SHP77 (cell line): ENCODE measurements at regions not wholly inside any gene's neighbourhood (a gene's known extent, or its start where the extent isn't known, plus 50 kb on each side); places are given as distances from the start of the nearest gene placed in this dataset.
"Not testable (repeated sequence)": the region's sequence is repeated elsewhere in the genome, so short reads cannot be mapped to it uniquely, and the experiment has no call there.

ENCODE experiments used
- DNase-seq, 2 experiments: peaks; one replicate each; lab custom pipeline; 2025; lab: John Stamatoyannopoulos, UW

DNA sequence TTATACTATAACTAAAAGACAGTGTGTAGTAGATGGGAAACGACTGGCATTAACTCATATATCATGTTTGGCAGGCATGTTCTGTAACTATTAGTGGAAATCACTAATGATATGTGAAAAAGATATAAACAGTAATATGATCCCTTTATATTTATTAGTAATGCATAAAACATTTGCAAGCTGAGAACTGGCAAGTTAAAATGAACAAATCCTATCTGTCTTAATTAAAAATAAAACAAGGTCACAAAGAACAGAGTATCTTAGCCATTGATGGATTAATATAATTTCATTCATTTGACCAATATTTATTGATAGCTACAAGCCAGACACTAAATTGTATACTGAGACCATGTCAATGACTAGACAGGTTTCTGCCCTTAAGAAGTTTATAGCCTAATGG lies 154.5 kb downstream of the CRPPA start:
- DNase-seq = no peak

DNA sequence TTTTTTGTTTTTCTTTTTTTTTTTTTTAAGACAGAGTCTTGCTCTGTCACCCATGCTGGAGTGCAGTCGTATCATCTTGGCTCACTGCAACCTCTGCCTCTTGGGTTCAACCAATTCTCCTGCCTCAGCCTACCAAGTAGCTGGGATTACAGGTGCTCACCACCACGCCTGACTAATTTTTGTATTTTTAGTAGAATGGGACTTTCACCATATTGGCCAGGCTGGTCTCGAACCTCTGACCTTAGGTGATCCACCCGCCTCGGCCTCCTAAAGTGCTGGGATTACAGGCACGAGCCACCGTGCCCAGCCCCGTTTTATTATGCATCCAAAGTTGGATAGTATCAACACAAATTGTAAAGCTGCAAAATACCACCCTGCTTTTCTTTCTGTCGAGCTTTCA lies 154.9 kb downstream of the CRPPA start:
- not testable (repeated sequence) for DNase-seq

DNA sequence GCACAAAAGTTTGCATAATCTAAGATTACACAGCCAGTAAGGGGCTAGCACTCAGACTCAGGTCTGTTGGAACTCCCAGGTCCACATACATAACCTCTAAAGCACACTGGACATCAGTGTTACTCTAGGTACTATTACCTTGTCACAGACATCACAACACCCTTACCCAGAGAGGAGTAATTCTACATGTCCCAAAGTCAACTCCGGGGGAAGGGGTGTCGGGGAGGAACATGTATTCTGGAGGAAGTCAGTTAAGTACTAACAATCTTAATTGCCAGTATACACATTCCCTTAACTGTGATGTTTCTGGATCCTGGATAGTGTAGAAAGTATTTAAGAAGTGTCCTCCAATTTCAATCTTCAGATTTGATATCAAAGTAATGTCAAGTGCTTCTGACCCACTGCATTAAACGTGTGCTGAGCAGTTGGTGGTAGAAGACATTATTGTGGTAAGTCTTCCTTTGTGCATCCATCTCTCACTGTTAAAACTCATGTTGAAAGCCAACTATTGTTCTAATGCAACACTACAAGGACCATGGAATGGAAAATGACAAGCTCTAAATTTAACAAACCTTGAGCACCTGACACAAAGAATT lies 155.4 kb downstream of the CRPPA start:
- no peak for DNase-seq

DNA sequence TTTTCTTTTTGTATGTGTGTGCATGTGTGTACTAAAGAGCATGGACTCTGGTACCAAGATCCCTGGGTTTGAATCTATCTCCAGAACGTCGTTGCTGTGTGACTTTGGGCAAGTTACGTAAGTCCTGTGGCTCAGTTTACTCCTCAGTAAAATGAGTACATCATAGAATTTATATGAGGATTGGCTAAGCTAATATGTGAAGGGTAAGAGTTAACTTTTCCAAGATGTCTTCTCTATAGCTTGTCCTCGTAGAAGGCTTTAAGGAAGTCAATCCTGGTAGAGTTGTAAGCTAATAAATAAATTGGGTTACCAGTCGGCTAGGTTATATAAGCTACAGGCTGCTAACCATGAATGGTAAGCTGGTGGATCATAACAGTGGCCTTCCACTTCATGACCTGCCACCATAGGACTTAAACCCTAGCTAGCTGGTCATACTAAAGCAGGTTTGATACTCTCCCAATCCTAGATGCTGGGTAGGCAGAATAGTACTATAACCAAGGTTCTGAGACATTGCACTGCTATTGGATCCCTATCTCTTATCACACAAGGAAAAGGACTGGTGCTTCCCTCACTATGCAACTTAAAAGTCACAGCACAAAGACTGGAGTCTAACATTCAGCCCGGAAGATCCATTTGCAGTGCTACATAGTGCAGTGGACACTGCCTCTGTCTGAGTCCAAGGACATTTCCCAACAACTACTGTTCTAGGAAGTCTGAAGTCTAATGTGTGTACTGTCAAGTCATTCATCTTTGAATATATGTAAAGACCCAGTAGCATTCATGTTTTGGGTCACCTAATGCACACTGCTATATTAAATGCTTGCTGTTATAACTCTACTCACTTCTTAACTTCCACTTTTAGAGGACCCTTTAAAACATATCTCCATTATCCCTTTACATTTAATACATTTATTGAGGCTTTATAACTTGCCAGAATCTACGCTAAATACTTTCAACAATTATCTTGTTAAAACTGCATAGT lies 156.2 kb downstream of the CRPPA start:
- no peak for DNase-seq

DNA sequence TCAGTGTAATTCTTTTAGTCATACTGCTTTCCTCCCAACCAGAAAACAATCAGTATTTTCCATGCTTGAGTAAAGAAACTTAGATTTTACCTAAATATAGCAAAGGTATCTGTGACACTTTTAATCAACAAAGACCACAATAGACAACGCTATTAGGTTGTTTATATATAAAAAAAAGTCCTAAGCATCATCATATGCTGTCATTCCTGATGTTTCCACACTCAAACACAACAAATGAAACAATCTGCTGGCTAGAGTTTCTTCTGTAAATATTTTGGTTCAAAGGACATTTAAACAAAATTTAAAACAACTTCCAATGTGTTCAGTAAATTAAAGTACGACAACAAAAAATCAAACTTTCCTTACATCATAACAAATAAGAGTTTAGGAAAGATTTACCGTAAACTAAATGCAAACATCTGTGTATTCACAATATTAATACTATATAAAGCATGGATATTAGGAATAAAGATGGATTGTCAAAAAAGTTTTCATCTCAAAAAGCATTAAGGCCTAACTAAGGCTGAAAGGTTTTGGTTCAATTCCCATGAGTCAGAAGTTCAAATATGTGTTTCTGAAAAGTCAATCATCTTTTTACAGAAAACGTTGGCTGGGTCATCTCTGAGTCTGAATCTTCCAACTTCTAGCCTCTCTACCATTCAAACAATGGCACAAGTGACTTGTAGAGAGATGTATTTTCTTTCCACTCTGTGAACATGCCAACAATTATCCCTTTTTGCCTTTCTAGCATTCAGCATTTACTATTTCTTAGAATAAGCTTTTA lies 157.1 kb downstream of the CRPPA start:
- no peak for DNase-seq

DNA sequence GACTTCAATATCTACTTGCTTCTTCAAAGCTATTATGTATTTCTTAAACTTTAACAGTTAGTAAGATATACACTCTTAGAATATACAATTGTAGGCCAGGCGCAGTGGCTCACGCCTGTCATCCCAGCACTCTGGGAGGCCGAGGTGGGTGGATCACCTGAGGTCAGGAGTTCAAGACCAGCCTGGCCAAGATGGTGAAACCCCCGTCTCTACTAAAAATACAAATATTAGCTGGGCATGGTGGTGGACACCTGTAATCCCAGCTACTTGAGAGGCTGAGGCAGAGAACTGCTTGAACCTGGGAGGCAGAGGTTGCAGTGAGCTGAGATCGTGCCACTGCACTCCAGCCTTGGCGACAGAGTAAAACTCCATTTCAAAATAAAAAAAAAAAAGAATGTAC lies 158.0 kb downstream of the CRPPA start:
- not testable (repeated sequence) for DNase-seq

DNA sequence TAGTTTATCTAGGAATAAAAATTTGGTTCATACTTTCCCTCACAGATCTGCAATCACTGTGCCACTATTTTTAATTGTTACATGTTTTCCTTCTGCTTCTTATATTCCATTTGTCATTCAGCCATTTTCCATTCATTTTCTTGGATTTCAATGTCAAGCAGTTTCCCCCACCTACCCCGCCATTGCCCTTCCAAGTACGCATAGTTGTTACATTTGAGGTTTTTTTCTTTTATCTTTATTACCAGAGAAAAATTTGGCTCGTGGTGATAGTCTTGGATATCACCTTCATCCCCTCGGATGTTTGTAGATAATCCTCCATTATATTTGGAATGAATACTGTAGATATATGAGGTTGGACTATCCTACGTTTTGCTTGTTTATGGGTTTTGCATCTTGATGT lies 159.7 kb downstream of the CRPPA start:
- DNase-seq = no peak

DNA sequence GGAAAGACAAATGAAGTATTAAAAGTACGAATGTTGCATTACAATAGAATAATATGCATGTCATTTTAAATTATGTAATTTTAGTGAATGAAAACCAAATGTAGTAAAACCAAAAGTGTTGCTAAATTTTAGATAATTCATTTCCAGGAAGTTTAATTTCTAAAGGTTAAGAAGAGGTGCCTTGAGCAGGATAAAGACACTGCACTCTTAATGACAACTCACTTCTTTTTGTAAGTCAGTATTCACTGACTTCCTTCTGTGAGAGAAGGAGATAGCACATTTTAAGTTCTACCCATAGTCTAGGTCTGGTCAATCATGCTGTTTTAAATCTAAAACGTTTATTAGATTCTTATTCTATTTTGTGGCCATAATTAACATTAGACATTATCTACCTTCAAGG lies 160.2 kb downstream of the CRPPA start:
- DNase-seq = no peak

DNA sequence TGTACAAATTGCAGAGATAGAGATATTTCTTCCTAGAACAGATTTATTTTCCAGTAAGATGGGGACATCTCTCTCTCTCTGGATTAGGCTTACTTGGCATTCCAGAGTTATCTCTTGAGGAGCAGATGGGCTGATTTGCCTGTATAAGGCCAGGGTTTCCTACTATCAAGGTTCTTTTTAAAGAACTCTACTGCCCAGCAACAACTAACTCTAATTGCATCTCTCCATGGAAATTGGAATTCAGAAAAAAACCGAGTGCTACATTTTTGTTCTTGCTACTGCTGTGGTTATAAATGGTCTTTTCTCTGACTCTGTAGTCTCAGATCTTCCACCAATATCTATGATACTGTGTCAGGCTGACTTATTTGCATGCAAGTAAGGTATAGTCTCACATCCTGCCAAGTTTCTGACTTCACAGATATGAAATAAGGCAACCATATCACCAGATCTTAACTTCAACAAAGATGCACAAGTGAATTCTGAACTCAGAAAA lies 161.1 kb downstream of the CRPPA start:
- no peak for DNase-seq

DNA sequence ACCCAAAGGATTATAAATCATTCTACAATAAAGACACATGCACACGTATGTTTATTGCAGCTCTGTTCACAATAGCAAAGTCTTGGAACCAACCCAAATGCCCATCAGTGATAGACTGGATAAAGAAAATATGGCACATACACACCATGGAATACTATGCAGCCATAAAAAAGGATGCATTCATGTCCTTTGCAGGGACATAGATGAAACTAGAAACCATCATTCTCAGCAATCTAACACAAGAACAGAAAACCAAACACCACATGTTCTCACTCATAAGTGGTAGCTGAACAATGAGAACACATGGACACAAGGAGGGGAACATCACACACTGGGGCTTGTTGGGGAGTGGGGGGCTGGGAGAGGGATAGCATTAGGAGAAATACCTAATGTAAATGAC lies 164.9 kb downstream of the CRPPA start:
- DNase-seq = not testable (repeated sequence)

DNA sequence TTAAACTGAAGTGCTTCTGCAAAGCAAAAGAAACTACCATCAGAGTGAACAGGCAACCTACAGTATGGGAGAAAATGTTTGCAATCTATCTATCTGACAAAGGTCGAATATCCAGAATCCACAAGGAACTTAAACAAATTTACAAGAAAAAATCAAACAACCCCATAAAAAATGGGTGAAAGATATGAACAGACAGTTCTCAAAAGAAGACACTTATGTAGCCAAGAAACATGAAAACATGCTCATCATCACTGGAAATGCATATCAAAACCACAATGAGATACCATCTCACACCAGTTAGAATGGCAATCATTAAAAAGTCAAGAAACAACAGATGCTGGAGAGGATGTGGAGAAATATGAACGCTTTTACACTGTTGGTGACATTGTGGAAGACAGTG lies 165.4 kb downstream of the CRPPA start:
- DNase-seq = not testable (repeated sequence)

DNA sequence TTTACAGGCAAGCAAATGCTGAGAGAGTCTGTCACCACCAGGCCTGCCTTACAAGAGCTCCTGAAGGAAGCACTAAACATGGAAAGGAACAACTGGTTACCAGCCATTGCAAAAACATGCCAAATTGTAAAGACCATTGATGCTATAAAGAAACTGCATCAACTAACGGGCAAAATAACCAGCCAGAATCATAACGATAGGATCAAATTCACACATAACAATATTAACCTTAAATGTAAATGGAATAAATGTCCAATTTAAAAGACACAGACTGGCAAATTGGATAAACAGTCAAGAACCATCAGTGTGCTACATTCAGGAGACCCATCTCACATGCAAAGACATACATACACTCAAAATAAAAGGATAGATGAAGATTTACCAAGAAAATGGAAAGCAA lies 170.7 kb downstream of the CRPPA start:
- DNase-seq = not testable (repeated sequence)

DNA sequence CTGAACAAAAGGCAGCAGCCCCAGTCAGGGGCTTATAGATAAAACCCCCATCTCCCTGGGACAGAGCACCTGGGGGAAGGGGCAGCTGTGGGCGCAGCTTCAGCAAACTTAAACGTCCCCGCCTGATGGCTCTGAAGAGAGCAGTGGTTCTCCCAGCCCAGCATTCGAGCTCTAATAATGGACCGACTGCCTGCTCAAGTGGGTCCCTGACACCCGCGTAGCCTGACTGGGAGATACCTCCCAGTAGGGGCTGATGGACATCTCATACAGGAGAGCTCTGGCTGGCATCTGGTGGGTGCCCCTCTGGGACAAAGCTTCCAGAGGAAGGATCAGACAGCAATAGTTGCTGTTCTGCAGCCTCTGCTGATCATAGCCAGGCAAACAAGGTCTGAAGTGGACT lies 172.1 kb downstream of the CRPPA start:
- not testable (repeated sequence) for DNase-seq

DNA sequence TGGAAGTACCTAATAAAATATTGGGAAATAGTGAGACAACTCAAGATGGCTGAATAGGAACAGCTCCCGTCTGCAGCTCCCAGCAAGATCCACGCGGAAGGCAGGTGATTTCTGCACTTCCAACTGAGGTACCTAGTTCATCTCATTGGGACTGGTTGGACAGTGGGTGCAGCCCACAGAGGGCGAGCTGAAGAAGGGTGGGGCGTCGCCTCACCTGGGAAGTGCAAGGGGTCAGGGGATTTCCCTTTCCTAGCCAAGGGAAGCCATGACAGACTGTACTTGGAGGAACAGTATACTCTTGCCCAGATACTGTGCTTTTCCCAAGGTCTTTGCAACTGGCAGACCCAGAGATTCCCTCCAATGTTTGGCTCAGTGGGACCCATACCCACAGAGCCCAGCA lies 172.8 kb downstream of the CRPPA start:
- DNase-seq = not testable (repeated sequence)

DNA sequence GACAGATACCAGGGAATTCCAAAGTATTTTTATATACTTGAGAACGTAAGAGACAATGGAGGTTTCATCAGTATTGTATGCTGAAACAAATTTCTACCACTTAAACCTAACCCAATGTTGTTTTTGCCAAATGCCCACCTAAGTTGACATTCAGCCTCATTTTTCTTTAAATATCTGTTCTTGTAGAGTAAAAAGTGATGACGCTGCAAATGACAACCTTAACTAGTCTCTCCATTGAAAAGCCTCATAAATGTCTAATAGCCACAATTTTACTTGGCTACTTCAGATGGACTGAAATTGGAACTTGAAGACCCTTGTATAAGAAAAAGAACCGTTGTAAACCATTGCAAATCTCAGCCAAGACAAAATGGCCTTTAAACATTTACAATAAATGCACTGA lies 176.9 kb downstream of the CRPPA start:
- DNase-seq = no peak

DNA sequence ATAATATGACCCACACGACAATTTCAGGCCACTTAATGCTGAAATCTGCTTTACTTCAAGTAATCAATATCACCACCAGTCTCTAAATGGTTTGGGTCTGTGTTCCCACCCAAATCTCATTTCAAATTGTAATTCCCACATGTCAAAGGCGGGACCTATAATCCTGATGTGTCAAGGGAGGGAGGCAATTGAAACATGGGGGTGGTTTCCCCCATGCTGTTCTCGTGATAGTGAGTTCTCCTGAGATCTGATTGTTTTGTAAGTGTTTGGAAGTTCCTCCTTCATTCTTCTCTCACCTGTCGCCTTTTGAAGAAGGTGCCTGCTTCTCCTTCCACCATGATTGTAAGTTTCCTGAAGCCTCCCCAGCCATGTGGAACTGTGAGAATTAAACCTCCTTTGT lies 178.4 kb downstream of the CRPPA start:
- DNase-seq = no peak

DNA sequence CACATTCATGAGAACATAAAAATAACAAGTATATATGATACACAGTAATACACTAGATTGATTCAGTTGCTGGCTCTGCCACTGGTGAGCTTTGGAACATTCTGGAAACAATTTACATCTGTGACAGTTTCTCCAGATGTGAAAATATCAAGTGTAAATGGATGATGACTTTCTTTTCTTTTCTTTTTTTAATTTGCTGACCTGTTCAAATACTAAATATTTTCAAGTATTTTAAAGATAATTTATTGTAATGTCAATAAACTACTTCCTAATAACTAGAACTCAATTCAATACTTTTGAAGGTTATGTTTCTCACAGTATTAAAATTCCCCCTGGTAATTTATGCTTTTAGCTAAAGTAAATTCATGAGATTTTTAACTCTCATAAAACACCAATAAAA lies 180.3 kb downstream of the CRPPA start:
- no peak for DNase-seq

DNA sequence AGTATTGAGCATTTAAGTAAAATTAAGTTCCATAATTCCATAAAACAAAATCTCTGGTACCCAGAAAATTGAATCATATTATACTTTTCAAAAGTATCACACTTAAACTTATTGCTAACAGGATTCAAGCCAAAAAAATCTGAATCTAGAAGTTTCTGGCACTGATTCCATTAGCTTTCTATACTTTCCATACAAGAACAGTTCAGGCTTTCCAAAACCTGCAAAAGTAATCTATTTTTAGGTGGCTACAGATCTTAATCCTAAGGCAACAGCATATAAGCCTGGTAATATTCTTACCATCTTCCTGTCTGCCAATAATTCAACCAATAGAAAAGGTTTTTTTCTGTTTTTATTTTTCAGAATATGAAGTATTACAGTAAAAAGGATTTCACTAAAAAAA lies 185.0 kb downstream of the CRPPA start:
- no peak for DNase-seq

DNA sequence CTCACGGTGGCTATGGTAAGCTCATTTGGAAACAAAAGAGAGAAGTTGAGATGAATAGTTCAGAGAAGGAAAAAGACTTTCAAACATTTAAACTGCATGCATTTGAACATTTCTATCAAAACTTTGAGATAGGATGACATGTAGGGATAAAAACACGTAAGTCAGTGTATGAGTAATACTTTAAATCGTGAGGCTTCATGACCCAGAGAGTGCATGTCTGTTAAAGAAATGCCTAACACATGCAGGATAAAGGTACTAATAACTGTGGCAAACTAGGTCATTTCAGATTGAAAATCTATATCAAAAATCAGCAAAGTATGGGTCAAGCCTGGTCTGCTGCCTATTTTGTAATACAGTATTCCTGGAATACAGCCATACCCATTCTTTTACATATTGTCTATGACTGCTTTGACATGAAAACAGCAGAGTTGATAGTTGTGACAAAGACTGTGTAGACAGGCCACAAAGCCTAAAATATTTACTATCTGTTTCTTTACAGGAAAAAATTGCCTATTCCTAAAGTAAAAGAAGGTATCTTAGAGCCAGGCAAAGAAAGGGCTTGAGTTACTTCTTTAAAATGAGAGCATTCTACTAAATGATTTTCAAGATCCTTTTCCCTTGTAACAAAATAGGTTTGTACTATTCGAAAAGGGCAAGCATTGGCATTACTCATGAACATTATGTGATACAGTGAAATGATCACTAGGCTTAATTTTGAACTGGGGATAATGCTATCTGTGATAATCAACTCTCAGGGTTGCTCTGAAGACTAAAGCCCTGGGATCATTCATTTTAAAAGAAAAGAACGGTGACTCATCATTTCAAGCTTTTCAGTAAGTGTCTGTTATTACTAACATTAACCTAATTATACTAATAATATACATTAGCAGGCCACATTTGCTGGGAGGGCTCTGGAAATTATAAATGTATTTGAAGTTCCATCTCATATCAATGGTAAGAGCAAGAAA lies 185.9 kb downstream of the CRPPA start:
- DNase-seq = no peak

DNA sequence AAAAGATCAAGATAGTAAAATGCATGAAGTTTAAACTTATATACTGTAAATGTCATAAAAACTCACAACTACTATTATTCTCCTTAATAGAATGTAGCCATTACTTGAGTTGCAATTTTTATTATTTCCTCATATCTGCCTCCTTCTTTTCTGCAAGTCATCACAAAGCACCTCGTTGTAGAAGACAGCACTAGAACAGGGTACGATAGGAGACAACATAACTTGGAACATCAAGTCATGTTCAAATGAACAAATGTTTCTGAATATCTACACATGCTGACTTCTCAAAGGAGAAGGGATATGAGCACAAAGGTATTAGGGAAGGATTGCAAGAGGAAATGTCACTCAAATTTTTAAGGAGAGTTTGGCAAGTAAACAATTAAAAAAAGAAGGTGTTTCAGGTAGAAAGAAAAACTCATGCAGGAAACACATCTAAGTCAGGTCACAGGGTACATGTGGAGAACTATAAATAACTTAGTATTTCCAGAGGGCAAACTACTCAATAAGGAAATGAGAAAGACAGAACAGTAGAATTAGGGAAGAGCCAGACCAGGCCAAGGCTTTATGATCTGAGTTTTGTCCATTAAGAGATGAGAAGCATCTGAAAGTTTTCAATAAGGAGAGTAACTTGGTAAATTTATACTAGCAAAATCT lies 186.7 kb downstream of the CRPPA start:
- no peak for DNase-seq

DNA sequence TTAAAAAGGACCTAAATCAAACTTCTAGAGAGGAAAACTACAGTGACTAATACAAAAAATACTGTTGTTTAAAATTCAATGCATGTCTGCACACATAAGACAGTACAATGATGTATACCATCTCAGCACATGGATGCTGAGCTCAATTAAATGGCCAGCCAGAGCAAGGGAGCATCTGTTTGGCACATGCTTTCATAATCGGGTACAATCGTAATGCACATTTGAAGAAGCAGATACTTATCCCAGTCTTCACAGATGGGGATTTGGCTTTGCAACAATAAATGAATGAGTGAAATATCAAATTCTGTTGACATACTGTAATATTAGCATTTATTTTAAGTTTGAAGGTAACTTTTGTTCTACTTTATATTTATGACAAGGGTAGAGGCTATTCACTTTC lies 187.8 kb downstream of the CRPPA start:
- no peak for DNase-seq
